ENCODE measurements at regions not wholly inside any gene's neighbourhood (a gene's known extent, or its start where the extent isn't known, plus 50 kb on each side); places are given as distances from the start of the nearest gene placed in this dataset.

DNA sequence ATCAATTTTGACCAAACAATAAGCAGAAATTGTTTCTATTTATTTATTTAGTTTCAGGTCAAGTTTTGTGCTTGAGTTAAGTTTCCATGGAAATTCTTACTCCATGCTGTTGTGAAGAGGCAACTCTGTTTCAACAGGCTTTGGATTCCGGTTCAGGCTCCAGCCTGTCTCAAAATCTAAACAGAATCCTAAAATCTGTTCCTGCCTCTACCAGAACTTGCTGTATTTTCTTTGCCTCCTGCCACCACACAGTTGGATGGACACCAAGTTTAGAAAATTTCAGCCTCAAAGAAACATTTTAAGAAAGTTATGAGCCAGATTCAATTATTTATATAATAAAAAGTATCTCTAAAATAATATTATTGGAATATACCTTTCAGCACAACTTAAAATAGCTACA is 330.9 kb downstream of the FOXG1 start:
- TF ChIP-seq, protein P1, sequence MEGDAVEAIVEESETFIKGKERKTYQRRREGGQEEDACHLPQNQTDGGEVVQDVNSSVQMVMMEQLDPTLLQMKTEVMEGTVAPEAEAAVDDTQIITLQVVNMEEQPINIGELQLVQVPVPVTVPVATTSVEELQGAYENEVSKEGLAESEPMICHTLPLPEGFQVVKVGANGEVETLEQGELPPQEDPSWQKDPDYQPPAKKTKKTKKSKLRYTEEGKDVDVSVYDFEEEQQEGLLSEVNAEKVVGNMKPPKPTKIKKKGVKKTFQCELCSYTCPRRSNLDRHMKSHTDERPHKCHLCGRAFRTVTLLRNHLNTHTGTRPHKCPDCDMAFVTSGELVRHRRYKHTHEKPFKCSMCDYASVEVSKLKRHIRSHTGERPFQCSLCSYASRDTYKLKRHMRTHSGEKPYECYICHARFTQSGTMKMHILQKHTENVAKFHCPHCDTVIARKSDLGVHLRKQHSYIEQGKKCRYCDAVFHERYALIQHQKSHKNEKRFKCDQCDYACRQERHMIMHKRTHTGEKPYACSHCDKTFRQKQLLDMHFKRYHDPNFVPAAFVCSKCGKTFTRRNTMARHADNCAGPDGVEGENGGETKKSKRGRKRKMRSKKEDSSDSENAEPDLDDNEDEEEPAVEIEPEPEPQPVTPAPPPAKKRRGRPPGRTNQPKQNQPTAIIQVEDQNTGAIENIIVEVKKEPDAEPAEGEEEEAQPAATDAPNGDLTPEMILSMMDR (IDR thresholded peaks at IDR 0.05; ENCODE audit: insufficient read depth, low read length): no peak
- TF ChIP-seq, protein P2, sequence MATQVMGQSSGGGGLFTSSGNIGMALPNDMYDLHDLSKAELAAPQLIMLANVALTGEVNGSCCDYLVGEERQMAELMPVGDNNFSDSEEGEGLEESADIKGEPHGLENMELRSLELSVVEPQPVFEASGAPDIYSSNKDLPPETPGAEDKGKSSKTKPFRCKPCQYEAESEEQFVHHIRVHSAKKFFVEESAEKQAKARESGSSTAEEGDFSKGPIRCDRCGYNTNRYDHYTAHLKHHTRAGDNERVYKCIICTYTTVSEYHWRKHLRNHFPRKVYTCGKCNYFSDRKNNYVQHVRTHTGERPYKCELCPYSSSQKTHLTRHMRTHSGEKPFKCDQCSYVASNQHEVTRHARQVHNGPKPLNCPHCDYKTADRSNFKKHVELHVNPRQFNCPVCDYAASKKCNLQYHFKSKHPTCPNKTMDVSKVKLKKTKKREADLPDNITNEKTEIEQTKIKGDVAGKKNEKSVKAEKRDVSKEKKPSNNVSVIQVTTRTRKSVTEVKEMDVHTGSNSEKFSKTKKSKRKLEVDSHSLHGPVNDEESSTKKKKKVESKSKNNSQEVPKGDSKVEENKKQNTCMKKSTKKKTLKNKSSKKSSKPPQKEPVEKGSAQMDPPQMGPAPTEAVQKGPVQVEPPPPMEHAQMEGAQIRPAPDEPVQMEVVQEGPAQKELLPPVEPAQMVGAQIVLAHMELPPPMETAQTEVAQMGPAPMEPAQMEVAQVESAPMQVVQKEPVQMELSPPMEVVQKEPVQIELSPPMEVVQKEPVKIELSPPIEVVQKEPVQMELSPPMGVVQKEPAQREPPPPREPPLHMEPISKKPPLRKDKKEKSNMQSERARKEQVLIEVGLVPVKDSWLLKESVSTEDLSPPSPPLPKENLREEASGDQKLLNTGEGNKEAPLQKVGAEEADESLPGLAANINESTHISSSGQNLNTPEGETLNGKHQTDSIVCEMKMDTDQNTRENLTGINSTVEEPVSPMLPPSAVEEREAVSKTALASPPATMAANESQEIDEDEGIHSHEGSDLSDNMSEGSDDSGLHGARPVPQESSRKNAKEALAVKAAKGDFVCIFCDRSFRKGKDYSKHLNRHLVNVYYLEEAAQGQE (IDR thresholded peaks at IDR 0.05; ENCODE audit: insufficient replicate concordance, low read depth): no peak
- TF ChIP-seq POLR2AphosphoS5 (IDR thresholded peaks at IDR 0.05; ENCODE audit: low read depth) (no peak), SPI1 (IDR thresholded peaks at IDR 0.05; ENCODE audit: borderline replicate concordance, low read depth) (no peak), GABPA (IDR thresholded peaks at IDR 0.05; ENCODE audit: low read depth) (no peak)
